HCT116 (cell line): ENCODE measurements at regions not wholly inside any gene's neighbourhood (a gene's known extent, or its start where the extent isn't known, plus 50 kb on each side); places are given as distances from the start of the nearest gene placed in this dataset.

Source experiments
- ATAC-seq: fragments of 200-7000 bp; cut with Tn5 transposase; 2 replicates; pipeline ENCODE4 v1.9.1; 2020; ENCODE audit warnings: mild to moderate bottlenecking, moderate library complexity
- BruUV-seq: library from RNA; stranded (reverse); fragments of 400-500 nt; replicated peaks from 2 replicates; lab custom pipeline; 2021; lab: Mats Ljungman, UMichigan
- CTCF ChIA-PET: fragments of 300-600 bp; sonication (Branson Sonifier 250); formaldehyde crosslinking; loops from one replicate; lab custom pipeline; 2021; ENCODE audit warnings: antibody characterized with exemption; lab: Charles Lee
- POLR2A ChIA-PET: fragments of 300-600, 350-600 bp; sonication (Branson Sonifier 250); formaldehyde crosslinking; loops from one replicate; lab custom pipeline; 2021; ENCODE audit warnings: antibody characterized with exemption; lab: Charles Lee
- RAD21 ChIA-PET, 2 experiments: fragments of 300-600 bp; sonication (Branson Sonifier 250); formaldehyde crosslinking; loops; one replicate each; lab custom pipeline; 2023; ENCODE audit warnings: low total read pairs in 2 of 2; ENCODE audit not compliant: uncharacterized antibody in 2 of 2, unreplicated experiment in 2 of 2, low non-redundant PET in 1 of 2; lab: Charles Lee
- DNase-seq: peaks from one replicate; pipeline ENCODE4 v3.0.0-alpha.2; 2010; ENCODE audit warnings: low read depth, low spot score
- H2AFZ ChIP-seq: fragments of 200-600 bp; shearing (Covaris generic), sonication (generic); 2 replicates; pipeline ENCODE4 v1.6.1; 2017; ENCODE audit warnings: low read depth, mixed run types, mixed read lengths, antibody characterized with exemption, low read length; ENCODE audit not compliant: poor library complexity, severe bottlenecking
- H3K27ac ChIP-seq: 2 replicates; pipeline ENCODE4 v1.5.1; 2012; ENCODE audit warnings: low read depth, low read length
- H3K27me3 ChIP-seq: fragments of 200-600 bp; sonication (generic); 2 replicates; pipeline ENCODE4 v1.6.1; 2016; ENCODE audit warnings: mixed run types, low read length, mixed read lengths; ENCODE audit not compliant: insufficient read depth
- H3K36me3 ChIP-seq, 2 experiments: fragments of 200-500 bp in 1 of 2; fragments of 200-600 bp in 1 of 2; sonication (Bioruptor generic) in 1 of 2; sonication (generic) in 1 of 2; 2 replicates each; pipeline versions ENCODE4 v1.5.1 to v1.6.1; 2014 to 2016; ENCODE audit warnings: low read length in 2 of 2, inconsistent platforms in 1 of 2, mixed read lengths in 1 of 2, mixed run types in 1 of 2; ENCODE audit not compliant: insufficient read depth in 2 of 2, control insufficient read depth in 1 of 2
- H3K4me1 ChIP-seq, 2 experiments: fragments of 200-600 bp in 1 of 2; sonication (generic) in 1 of 2; 2 replicates each; pipeline versions ENCODE4 v1.5.1 to v1.6.1; 2012 to 2017; ENCODE audit warnings: low read length in 2 of 2, inconsistent platforms in 1 of 2, mild to moderate bottlenecking in 1 of 2, mixed read lengths in 1 of 2, mixed run types in 1 of 2, moderate library complexity in 1 of 2; ENCODE audit not compliant: insufficient read depth in 2 of 2, control insufficient read depth in 1 of 2
- H3K4me2 ChIP-seq: fragments of 200-600 bp; sonication (generic); 2 replicates; pipeline ENCODE4 v1.6.1; 2017; ENCODE audit warnings: mixed run types, low read length, mixed read lengths
- H3K4me3 ChIP-seq, 2 experiments: fragments of 200-600 bp in 1 of 2; sonication (generic) in 1 of 2; replicated peaks in 1 of 2; 2 replicates each; pipeline ENCODE4 v1.5.1; 2011 to 2016; ENCODE audit warnings: low read length in 2 of 2, control low read depth in 1 of 2, low read depth in 1 of 2, mild to moderate bottlenecking in 1 of 2, mixed read lengths in 1 of 2, mixed run types in 1 of 2
- H3K79me2 ChIP-seq: fragments of 200-600 bp; sonication (generic); 2 replicates; pipeline ENCODE4 v1.6.1; 2017; ENCODE audit warnings: mild to moderate bottlenecking, mixed run types, low read length, moderate library complexity, mixed read lengths; ENCODE audit not compliant: insufficient read depth
- H3K9ac ChIP-seq: fragments of 200-600 bp; sonication (generic); 2 replicates; pipeline ENCODE4 v1.6.1; 2016; ENCODE audit warnings: low read length, mixed read lengths
- H3K9me2 ChIP-seq: fragments of 200-600 bp; sonication (generic), shearing (Covaris generic); 2 replicates; pipeline ENCODE4 v1.6.1; 2017; ENCODE audit warnings: mixed run types, mild to moderate bottlenecking, moderate library complexity; ENCODE audit not compliant: insufficient read depth
- H3K9me3 ChIP-seq, 2 experiments: fragments of 200-500 bp in 1 of 2; fragments of 200-600 bp in 1 of 2; sonication (Bioruptor generic) in 1 of 2; sonication (generic) in 1 of 2; 2 replicates each; pipeline ENCODE4 v1.6.1; 2014 to 2017; ENCODE audit warnings: low read length in 2 of 2, mixed read lengths in 2 of 2, inconsistent platforms in 1 of 2, low read depth in 1 of 2, mild to moderate bottlenecking in 1 of 2, mixed run types in 1 of 2, moderate library complexity in 1 of 2; ENCODE audit not compliant: control insufficient read depth in 1 of 2, insufficient read depth in 1 of 2
- H4K20me1 ChIP-seq: fragments of 200-600 bp; sonication (generic), shearing (Covaris generic); 2 replicates; pipeline ENCODE4 v1.6.1; 2017; ENCODE audit warnings: mixed run types, mild to moderate bottlenecking, moderate library complexity; ENCODE audit not compliant: insufficient read depth
- ATF3 ChIP-seq: IDR thresholded peaks from 2 replicates; pipeline ENCODE4 v1.6.1; 2012
- CBX3 ChIP-seq: IDR thresholded peaks from 2 replicates; pipeline ENCODE4 v1.6.1; 2012; ENCODE audit warnings: low read depth
- CEBPB ChIP-seq: IDR thresholded peaks from 2 replicates; pipeline ENCODE4 v1.6.1; 2012; ENCODE audit warnings: low read depth
- CTCF ChIP-seq, 3 experiments: fragments of 200-600 bp in 1 of 3; sonication (generic) in 1 of 3; IDR thresholded peaks in 2 of 3; conservative IDR thresholded peaks in 1 of 3; 2 replicates each; pipeline ENCODE4 v1.5.1; 2012 to 2017; ENCODE audit warnings: low read depth in 2 of 3, low read length in 2 of 3, antibody characterized with exemption in 1 of 3, borderline replicate concordance in 1 of 3, control low read depth in 1 of 3, mild to moderate bottlenecking in 1 of 3, mixed read lengths in 1 of 3, mixed run types in 1 of 3, moderate library complexity in 1 of 3; ENCODE audit not compliant: insufficient read depth in 1 of 3
- FOSL1 ChIP-seq: IDR thresholded peaks from 2 replicates; pipeline ENCODE4 v1.6.1; 2012; ENCODE audit warnings: low read depth
- JUND ChIP-seq: IDR thresholded peaks from 2 replicates; pipeline ENCODE4 v1.6.1; 2012
- MAX ChIP-seq: IDR thresholded peaks from 2 replicates; pipeline ENCODE4 v1.6.1; 2012
- SIN3A ChIP-seq: IDR thresholded peaks from 2 replicates; pipeline ENCODE4 v1.6.1; 2012; ENCODE audit warnings: low read depth
- SP1 ChIP-seq: IDR thresholded peaks from 2 replicates; pipeline ENCODE4 v1.6.1; 2012; ENCODE audit warnings: low read depth
- SRF ChIP-seq: IDR thresholded peaks from 2 replicates; pipeline ENCODE4 v1.6.1; 2012; ENCODE audit warnings: low read depth
- ZBTB33 ChIP-seq: IDR thresholded peaks from 2 replicates; pipeline ENCODE4 v1.6.1; 2011; ENCODE audit warnings: mild to moderate bottlenecking, low read length, moderate library complexity; ENCODE audit not compliant: insufficient replicate concordance; ENCODE audit errors: extremely low read depth
- intact Hi-C: fragments of 100-400 bp; cut with micrococcal nuclease; formaldehyde crosslinking; loops from 2 replicates; pipeline ENCODE4 v1.10.0; 2022

- TF ChIP-seq ATF3 (no peak), SP1 (no peak), CEBPB (no peak)
- TF ChIP-seq, all 23 proteins: peak for 0
Observed at GRCh38 chr4:58064653-58065052, 954.5 kb upstream of the IGFBP7 start (continued).

- Histone ChIP-seq H3K9me2 (no peaks in the 10 kb centered on the region), H2AFZ (no peak overlapping the region), H3K9me3 (peaks cover 6 to 15% of the 10 kb centered on the region in 2 experiments; a peak in 2 of 4 replicates), H3K27me3 (no peaks in the 10 kb centered on the region), H3K27ac (no peak overlapping the region), H3K4me3 (no peak overlapping the region), H3K36me3 (no peaks in the 10 kb centered on the region), H3K79me2 (no peaks in the 10 kb centered on the region), H3K4me1 (no peaks in the 10 kb centered on the region), H4K20me1 (no peaks in the 10 kb centered on the region), H3K9ac (no peak overlapping the region), H3K4me2 (no peak overlapping the region)
- intact Hi-C loops, result no loop called here
- TF ChIP-seq ZBTB33, result no peak
- TF ChIP-seq SRF, result no peak
- TF ChIP-seq JUND, result no peak
- TF ChIP-seq MAX, result no peak
- no peak for TF ChIP-seq CTCF (IDR thresholded peaks at IDR 0.05 in 2 of 3, conservative IDR thresholded peaks at IDR 0.05 in 1 of 3; ENCODE audit: borderline replicate concordance in 1 of 3, insufficient read depth in 1 of 3, low read depth in 2 of 3, low read length in 2 of 3)
- TF ChIP-seq SIN3A, result no peak
- no peak for TF ChIP-seq FOSL1
- TF ChIP-seq CBX3, result no peak
- POLR2A ChIA-PET, result no interaction called here
- CTCF ChIA-PET, result no interaction called here
- ATAC-seq (no peak), DNase-seq (no peak)
- BruUV-seq, result no TSS peak
- RAD21 ChIA-PET, result no interaction called here
Observed at GRCh38 chr4:58063404-58064160, 953.4 kb upstream of the IGFBP7 start.
